Body of pancreas (tissue), 4 donors: ENCODE measurements at regions not wholly inside any gene's neighbourhood (a gene's known extent, or its start where the extent isn't known, plus 50 kb on each side); places are given as distances from the start of the nearest gene placed in this dataset. TPM values are rescaled to one million over a fixed set of nuclear protein-coding genes. Genes with fewer than 3 reads are reported as not detected.

Experiments
- ATAC-seq: fragments of 150-250 bp; one replicate; pipeline ENCODE4 v1.9.1; 2016
- DNase-seq, 4 donors: peaks; one replicate each; pipeline ENCODE4 v3.0.0-alpha.2; 2019
- H3K27ac ChIP-seq, 4 donors: fragments of 200-600 bp; sonication (generic); 1 replicate in 3 of 4; 2 replicates in 1 of 4; pipeline versions ENCODE4 v1.5.1 to v1.6.1; 2016 to 2019; ENCODE audit warnings: mild to moderate bottlenecking in 1 of 4, mixed read lengths in 1 of 4, moderate library complexity in 1 of 4
- H3K27me3 ChIP-seq, 2 donors: fragments of 200-600 bp; sonication (generic); one replicate each; pipeline ENCODE4 v1.6.0; 2016; ENCODE audit warnings: mild to moderate bottlenecking in 1 of 2
- H3K36me3 ChIP-seq, 2 donors: fragments of 200-600 bp; sonication (generic); replicated peaks in 1 of 2; 2 replicates each; pipeline ENCODE4 v1.5.1; 2016; ENCODE audit warnings: low read depth in 2 of 2; ENCODE audit not compliant: insufficient read depth in 1 of 2
- H3K4me1 ChIP-seq: fragments of 200-600 bp; sonication (generic); one replicate; pipeline ENCODE4 v1.6.0; 2016
- H3K4me3 ChIP-seq, 2 donors: fragments of 200-600 bp; sonication (generic); 1 replicate in 1 of 2; 2 replicates in 1 of 2; pipeline ENCODE4 v1.5.1; 2016 to 2019
- H3K9me3 ChIP-seq, 3 donors: fragments of 200-600 bp; sonication (generic); 1 replicate in 2 of 3; 2 replicates in 1 of 3; pipeline ENCODE4 v1.5.1; 2016
- POLR2A ChIP-seq, 3 donors: fragments of 450-650 bp; IDR thresholded peaks; one replicate each; pipeline ENCODE4 v1.6.1; 2016; ENCODE audit warnings: antibody characterized with exemption in 3 of 3, mild to moderate bottlenecking in 2 of 3
- WGBS, 2 donors: methylation state at CpG; one replicate each; pipeline ENCODE4 v1.1.5; 2017; 5-methylcytosine and 5-hydroxymethylcytosine counted together
- intact Hi-C: fragments of 100-400 bp; cut with DNase I; formaldehyde crosslinking; loops from one replicate; pipeline ENCODE4 v1.15.1; 2023
- small RNA-seq: library from RNA; depleted of rRNA; stranded (forward); fragments of <200 nt; gene quantifications from one replicate; pipeline ENCODE3, GENCODE V24; 2016
- TF ChIP-seq, protein P1 (sequence below), 7 experiments: fragments of 450-650 bp in 4 of 7; fragments of 200-600 bp in 3 of 7; sonication (generic) in 3 of 7; IDR thresholded peaks; one replicate each; pipeline ENCODE4 v1.5.1; 2016 to 2019; ENCODE audit warnings: antibody characterized with exemption in 7 of 7

DNA sequence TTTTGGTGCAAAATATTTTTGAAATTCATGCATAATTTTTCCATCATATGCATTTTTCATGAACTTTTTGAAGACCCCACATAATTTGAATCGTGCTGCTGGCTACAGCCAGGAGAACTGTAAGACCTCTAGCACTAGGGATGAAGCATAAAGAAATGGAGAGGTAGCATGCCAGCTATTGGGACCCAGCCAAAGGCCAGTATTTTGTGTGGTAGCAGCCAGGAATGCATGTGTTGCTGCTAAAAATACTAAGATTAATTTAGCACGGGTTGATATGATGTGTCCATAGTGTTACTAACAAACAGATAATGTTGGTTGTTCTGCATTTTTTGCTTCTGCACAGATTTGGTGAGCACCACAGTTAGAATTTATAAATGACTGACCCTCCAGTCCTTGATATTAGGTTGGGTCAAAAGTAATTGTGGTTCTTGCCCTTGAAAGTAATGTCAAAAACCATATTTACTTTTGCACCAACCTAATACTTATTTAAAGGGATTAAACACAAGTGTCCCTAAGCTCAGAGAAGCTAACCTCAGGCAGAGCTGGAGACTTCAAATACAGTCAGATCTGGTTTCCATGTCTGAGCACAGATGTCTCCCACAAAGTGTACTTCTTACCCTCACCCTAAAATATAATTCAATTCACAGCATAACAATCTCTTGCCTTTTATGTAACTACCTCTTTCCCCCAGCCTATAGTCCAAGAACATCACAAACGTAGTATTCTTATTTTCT lies 54.1 kb upstream of the NPSR1 start:
- Histone ChIP-seq H3K4me1 (no peaks in the 10 kb centered on the region), H3K27me3 (no peaks in the 10 kb centered on the region), H3K9me3 (no peaks in the 10 kb centered on the region), H3K27ac (no peak overlapping the region), H3K4me3 (no peak overlapping the region), H3K36me3 (no peaks in the 10 kb centered on the region)
- ATAC-seq = no peak
- intact Hi-C loops = no loop called here
- no peak for TF ChIP-seq POLR2A (IDR thresholded peaks at IDR 0.05)
- TF ChIP-seq, protein P1, sequence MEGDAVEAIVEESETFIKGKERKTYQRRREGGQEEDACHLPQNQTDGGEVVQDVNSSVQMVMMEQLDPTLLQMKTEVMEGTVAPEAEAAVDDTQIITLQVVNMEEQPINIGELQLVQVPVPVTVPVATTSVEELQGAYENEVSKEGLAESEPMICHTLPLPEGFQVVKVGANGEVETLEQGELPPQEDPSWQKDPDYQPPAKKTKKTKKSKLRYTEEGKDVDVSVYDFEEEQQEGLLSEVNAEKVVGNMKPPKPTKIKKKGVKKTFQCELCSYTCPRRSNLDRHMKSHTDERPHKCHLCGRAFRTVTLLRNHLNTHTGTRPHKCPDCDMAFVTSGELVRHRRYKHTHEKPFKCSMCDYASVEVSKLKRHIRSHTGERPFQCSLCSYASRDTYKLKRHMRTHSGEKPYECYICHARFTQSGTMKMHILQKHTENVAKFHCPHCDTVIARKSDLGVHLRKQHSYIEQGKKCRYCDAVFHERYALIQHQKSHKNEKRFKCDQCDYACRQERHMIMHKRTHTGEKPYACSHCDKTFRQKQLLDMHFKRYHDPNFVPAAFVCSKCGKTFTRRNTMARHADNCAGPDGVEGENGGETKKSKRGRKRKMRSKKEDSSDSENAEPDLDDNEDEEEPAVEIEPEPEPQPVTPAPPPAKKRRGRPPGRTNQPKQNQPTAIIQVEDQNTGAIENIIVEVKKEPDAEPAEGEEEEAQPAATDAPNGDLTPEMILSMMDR (IDR thresholded peaks at IDR 0.05) = no peak
- 51 to 57% methylated on average over 3 of the region's 3 CpGs for WGBS, 2 donors
- no peak for DNase-seq

Small RNA genes in the stretch of these regions (small RNA-seq; reads per million reads assigned to genes)
- not detected for gene RNU6-438P
